Urinary bladder (tissue), 3 donors: ENCODE measurements at regions not wholly inside any gene's neighbourhood (a gene's known extent, or its start where the extent isn't known, plus 50 kb on each side); places are given as distances from the start of the nearest gene placed in this dataset.

Experiments used
- DNase-seq: peaks from one replicate; pipeline ENCODE4 v3.0.0-alpha.2; 2015; ENCODE audit errors: extremely low spot score
- H3K27ac ChIP-seq: one replicate; pipeline ENCODE4 v1.5.1; 2013; ENCODE audit warnings: low read depth, mild to moderate bottlenecking, moderate library complexity
- H3K36me3 ChIP-seq: one replicate; pipeline ENCODE4 v1.6.1; 2013; ENCODE audit warnings: mild to moderate bottlenecking, moderate library complexity; ENCODE audit not compliant: insufficient read depth
- H3K4me1 ChIP-seq: one replicate; pipeline ENCODE4 v1.6.1; 2013; ENCODE audit warnings: mild to moderate bottlenecking, moderate library complexity; ENCODE audit not compliant: insufficient read depth
- H3K4me3 ChIP-seq: one replicate; pipeline ENCODE4 v1.5.1; 2013; ENCODE audit warnings: low read depth, low read length
- WGBS: extraction: QIAGEN DNeasy Blood & Tissue Kit; methylation state at CpG from one replicate; pipeline ENCODE4 v1.1.7; 2013; 5-methylcytosine and 5-hydroxymethylcytosine counted together
- donor health status: healthy with polysubstance abuse.
- donor health status: healthy.

GRCh38 chr18:51998066-51998465, 341.9 kb upstream of the DCC start:
- WGBS = 82% methylated on average over 3 of the region's 3 CpGs
- no peak overlapping the region for H3K4me3 ChIP-seq
- no peak overlapping the region for H3K27ac ChIP-seq
- no peaks in the 10 kb centered on the region for H3K4me1 ChIP-seq
- no peaks in the 10 kb centered on the region for H3K36me3 ChIP-seq
- DNase-seq = no peak

DNA sequence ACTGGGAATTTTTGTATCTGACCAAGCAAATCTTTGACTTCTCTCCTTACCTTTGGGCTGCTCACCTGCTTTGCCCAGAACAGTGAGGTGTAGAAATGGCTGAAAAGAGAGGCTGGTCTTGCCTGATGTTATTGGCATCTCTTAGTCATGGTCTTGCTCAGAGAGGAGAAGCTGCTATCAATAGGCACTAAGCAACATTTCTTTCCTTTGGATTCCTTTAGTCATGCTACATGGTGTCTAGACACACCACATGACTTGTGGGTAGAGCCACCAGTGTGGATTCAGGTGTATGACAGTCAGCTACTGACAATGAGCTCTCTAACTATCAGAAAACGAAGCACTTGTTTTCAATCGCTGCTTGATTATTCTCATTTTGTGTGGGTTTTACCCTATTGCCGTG, 341.3 kb upstream of the DCC start:
- 79% methylated on average over 3 of the region's 3 CpGs for WGBS
- no peak overlapping the region for H3K27ac ChIP-seq
- no peak overlapping the region for H3K4me3 ChIP-seq
- H3K4me1 ChIP-seq = no peaks in the 10 kb centered on the region
- H3K36me3 ChIP-seq = no peaks in the 10 kb centered on the region
- DNase-seq = no peak

- DNase-seq = no peak
- H3K36me3 ChIP-seq = no peaks in the 10 kb centered on the region
- no peak overlapping the region for H3K27ac ChIP-seq
- H3K4me1 ChIP-seq = no peaks in the 10 kb centered on the region
- H3K4me3 ChIP-seq = no peak overlapping the region
- 51% methylated on average over 2 of the region's 2 CpGs for whole genome bisulfite sequencing
Observed at GRCh38 chr18:51999351-51999750, 340.6 kb upstream of the DCC start.

DNA sequence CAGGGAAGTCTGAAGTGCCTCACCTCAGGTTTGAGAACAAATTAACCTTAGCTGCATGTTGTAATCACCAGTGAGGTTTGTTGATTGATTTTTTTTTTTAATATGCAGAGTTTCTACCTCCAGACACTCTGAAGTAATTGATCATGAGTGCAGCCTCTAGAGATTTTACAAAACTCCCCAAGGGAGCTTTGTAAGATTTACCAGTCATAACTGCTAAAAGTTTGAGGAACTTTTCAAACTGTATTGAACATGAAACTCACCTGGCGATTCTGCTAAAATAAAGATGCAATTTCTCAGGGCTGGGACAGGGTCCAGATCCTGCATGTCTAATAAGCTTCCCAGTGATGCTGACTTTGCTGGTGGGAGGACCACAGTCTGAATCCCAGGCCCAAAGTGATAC, 339.6 kb upstream of the DCC start:
- 85% methylated on average over 1 of the region's 1 CpG for WGBS
- no peak for DNase-seq

DNA sequence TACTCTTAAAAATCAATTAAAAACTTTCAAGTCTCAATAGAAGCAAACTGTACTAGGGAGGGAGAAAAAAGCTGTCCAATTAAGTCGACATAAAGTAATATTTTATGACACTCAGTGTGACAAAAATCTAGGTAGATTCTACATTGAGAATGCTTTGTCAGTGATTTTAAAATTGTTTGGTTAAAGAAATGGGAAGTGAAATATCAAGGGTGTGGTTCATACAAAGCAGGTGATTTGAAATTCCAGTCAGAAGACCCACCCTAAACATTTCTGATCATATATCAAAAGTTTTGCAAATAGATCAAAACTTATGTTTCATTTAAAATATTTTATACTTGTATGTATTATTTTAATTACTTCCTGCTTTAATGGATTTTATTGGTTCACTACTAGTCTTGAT, 338.9 kb upstream of the DCC start:
- no peak for DNase-seq
- WGBS = 65% methylated on average over 1 of the region's 1 CpG

More for the DNA sequence above, 339.6 kb upstream of the DCC start:
- H3K4me3 ChIP-seq = no peak overlapping the region
- no peaks in the 10 kb centered on the region for H3K36me3 ChIP-seq
- H3K4me1 ChIP-seq = no peaks in the 10 kb centered on the region
- no peak overlapping the region for H3K27ac ChIP-seq

GRCh38 chr18:52002600-52002999, 337.4 kb upstream of the DCC start:
- Histone ChIP-seq H3K36me3 (no peaks in the 10 kb centered on the region), H3K4me3 (no peak overlapping the region), H3K4me1 (no peaks in the 10 kb centered on the region), H3K27ac (no peak overlapping the region)
- WGBS = 83% methylated on average over 6 of the region's 6 CpGs
- DNase-seq = no peak

More for the DNA sequence above, 338.9 kb upstream of the DCC start:
- no peaks in the 10 kb centered on the region for H3K4me1 ChIP-seq
- H3K36me3 ChIP-seq = no peaks in the 10 kb centered on the region
- no peak overlapping the region for H3K4me3 ChIP-seq
- H3K27ac ChIP-seq = no peak overlapping the region

DNA sequence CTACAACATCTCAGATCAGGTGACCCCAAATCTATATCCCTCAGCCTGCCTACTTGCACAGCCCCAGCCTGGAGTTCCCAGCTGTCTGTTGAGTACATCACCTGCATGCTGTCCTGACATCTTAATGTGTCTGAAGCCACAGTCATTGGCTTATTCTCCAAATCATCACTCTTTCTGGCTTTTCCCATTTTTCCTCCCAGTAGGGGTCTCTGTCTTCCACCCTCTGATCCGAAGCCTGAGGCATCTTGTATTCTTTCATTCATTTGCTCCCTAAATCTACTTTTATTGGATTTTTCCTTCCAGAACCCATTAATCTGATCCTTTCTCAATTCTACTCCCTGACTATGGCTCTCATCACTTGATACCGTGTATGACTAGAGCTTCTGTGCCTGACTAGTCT, 332.9 kb upstream of the DCC start:
- H3K4me1 ChIP-seq = no peaks in the 10 kb centered on the region
- no peak overlapping the region for H3K4me3 ChIP-seq
- no peak overlapping the region for H3K27ac ChIP-seq
- no peaks in the 10 kb centered on the region for H3K36me3 ChIP-seq
- no peak for DNase-seq
- 57% methylated on average over 2 of the region's 2 CpGs for WGBS

DNA sequence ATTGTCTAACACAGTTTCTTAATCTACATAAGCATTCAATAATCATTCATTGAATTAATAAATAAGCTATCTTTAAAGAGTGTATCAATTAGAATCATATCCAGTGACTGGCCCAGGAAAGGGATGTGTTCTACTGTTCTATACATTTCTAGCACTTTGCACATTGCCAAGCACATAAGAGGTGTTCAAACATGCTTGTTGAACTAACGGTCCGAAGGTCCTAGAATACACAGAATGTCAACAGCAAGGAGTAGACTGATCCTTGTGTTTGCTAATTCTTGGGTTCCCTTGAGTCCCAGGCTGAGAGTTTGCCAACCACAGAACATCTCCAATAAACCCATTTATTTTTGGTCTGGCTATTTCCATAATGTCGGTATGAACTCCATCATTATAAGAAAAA, 331.7 kb upstream of the DCC start:
- H3K4me1 ChIP-seq = no peaks in the 10 kb centered on the region
- no peak overlapping the region for H3K27ac ChIP-seq
- H3K4me3 ChIP-seq = no peak overlapping the region
- DNase-seq = no peak
- WGBS = 58% methylated on average over 3 of the region's 3 CpGs
- H3K36me3 ChIP-seq = no peaks in the 10 kb centered on the region

GRCh38 chr18:52008736-52009135, 331.3 kb upstream of the DCC start:
- H3K4me1 ChIP-seq = no peaks in the 10 kb centered on the region
- H3K27ac ChIP-seq = no peak overlapping the region
- no peak for DNase-seq
- 92% methylated on average over 2 of the region's 2 CpGs for WGBS
- no peak overlapping the region for H3K4me3 ChIP-seq
- H3K36me3 ChIP-seq = no peaks in the 10 kb centered on the region

- Histone ChIP-seq H3K4me3 (no peak overlapping the region), H3K36me3 (no peaks in the 10 kb centered on the region), H3K4me1 (no peaks in the 10 kb centered on the region), H3K27ac (no peak overlapping the region)
- DNase-seq = no peak
- 62% methylated on average over 1 of the region's 1 CpG for WGBS
Observed at GRCh38 chr18:52009958-52010357, 330.0 kb upstream of the DCC start.

DNA sequence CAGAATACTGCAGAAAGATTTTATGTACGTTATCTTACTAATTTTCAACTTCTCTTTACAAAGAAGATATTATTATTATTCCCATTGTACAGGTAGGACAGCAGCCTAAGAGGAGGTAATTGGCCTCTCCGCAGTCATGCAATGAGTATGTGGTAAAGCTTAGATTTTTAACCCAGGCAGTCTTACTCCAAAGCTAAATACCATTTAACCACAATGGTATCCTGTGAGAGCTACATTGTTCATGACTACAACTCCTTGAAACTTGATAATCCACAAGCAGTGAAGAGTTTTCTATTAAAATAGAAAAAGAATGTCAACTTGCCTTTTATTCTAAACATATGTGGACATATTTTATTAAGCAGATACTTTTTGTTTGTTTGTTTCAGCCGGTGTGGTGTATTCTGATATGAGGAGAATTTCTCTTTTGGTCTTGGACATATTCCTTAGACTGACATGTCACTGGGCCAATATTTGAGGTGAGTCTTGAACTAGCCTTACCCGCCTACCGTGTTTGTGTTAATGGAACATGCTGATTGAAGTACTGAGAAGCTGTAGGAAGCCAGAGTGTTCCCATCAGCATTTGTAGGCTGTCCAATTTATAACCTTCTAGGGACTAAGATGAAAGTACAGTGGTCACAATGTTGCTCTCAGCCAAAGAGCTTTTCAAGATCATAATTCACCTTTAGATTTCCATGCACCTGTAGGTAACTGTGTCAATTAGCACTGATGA, 293.9 kb upstream of the DCC start:
- no peak for DNase-seq
- no peak overlapping the region for H3K4me3 ChIP-seq
- H3K4me1 ChIP-seq = no peaks in the 10 kb centered on the region
- WGBS = 79% methylated on average over 5 of the region's 5 CpGs
- no peaks in the 10 kb centered on the region for H3K36me3 ChIP-seq
- no peak overlapping the region for H3K27ac ChIP-seq

- no peaks in the 10 kb centered on the region for H3K36me3 ChIP-seq
- WGBS = 61% methylated on average over 4 of the region's 4 CpGs
- H3K4me3 ChIP-seq = no peak overlapping the region
- H3K4me1 ChIP-seq = no peaks in the 10 kb centered on the region
- no peak for DNase-seq
- H3K27ac ChIP-seq = no peak overlapping the region
Observed at GRCh38 chr18:52046842-52047241, 293.2 kb upstream of the DCC start.

- Histone ChIP-seq H3K36me3 (no peaks in the 10 kb centered on the region), H3K27ac (no peak overlapping the region), H3K4me1 (no peaks in the 10 kb centered on the region), H3K4me3 (no peak overlapping the region)
- no peak for DNase-seq
Observed at GRCh38 chr18:52054324-52054723, 285.7 kb upstream of the DCC start.

- 12% methylated on average over 4 of the region's 4 CpGs for WGBS
- Histone ChIP-seq H3K27ac (no peak overlapping the region), H3K36me3 (no peaks in the 10 kb centered on the region), H3K4me3 (no peak overlapping the region), H3K4me1 (no peaks in the 10 kb centered on the region)
- no peak for DNase-seq
Observed at GRCh38 chr18:52060607-52061304, 279.2 kb upstream of the DCC start.
